Posterior vena cava (tissue), 2 donors: ENCODE measurements at regions not wholly inside any gene's neighbourhood (a gene's known extent, or its start where the extent isn't known, plus 50 kb on each side); places are given as distances from the start of the nearest gene placed in this dataset.
A peak's percentile ranks its signal among the peaks of the same experiment; 100 is the strongest.

Experiments used
- DNase-seq: peaks from one replicate; pipeline ENCODE4 v3.0.0-alpha.2; 2020; ENCODE audit warnings: low spot score
- intact Hi-C, 2 donors: fragments of 100-400 bp; cut with DNase I; formaldehyde crosslinking; loops; one replicate each; pipeline versions ENCODE4 v1.14.1 to v1.14.2; 2022 to 2023
- donor health status: DM: yes; HTN: yes; CAD: no.
- donor health status: DM: yes; HTN: yes; CAD: no.

GRCh38 chrX:99468993-99469392 lies 941.1 kb downstream of the PCDH19 start:
- intact Hi-C loops, result no loop called here
- peak; percentile 50 for DNase-seq

- DNase-seq, result no peak
- intact Hi-C loops, result no loop called here
Observed at GRCh38 chrX:99461223-99461622, 948.9 kb downstream of the PCDH19 start.

DNA sequence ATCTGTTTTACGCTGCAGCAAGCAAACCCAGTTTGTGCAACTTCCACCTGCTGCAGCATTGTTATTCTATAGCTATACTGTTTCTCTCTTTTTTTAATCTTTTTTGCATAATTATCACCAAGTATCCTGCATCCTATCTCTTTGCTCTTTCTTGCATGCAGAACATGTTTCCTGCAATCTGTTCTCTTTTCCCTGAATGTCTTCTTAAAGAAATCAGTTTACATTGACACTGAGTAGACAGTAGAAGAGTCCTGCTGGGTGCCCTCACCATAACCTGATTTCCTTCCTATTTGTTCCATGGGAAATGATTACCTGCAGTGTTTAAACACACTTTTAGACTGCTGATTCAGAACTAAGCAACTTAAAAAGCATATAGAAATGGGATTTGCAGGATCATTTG lies 964.7 kb downstream of the PCDH19 start:
- intact Hi-C loops, result no loop called here

GRCh38 chrX:99421796-99422195 lies 988.3 kb downstream of the PCDH19 start:
- intact Hi-C loops, result no loop called here
- no peak for DNase-seq

More for the DNA sequence above, 964.7 kb downstream of the PCDH19 start:
- no peak for DNase-seq

DNA sequence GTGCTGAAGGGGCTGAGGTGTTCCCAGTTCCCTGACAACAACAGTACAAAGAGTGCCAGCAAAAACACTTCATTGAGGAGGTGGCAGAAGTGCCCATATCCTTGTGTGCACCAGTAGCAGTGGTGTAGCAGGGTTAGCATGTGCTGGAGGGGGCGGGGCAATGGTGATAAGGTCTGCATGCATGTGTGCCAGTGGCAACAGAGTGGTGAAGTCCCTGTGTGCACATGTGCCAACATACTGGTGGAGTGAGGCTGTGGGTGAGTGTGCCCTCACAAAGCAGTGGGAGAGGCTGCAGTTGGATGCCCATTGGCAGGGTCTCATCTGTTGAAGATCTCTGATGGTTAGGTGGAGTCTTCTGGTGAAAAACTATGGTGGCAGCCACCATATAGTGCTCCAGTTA lies 994.6 kb downstream of the PCDH19 start:
- intact Hi-C loops, result no loop called here
- DNase-seq, result no peak

- intact Hi-C loops, result no loop called here
- DNase-seq, result no peak
Observed at GRCh38 chrX:99413317-99413716, 996.8 kb downstream of the PCDH19 start.

DNA sequence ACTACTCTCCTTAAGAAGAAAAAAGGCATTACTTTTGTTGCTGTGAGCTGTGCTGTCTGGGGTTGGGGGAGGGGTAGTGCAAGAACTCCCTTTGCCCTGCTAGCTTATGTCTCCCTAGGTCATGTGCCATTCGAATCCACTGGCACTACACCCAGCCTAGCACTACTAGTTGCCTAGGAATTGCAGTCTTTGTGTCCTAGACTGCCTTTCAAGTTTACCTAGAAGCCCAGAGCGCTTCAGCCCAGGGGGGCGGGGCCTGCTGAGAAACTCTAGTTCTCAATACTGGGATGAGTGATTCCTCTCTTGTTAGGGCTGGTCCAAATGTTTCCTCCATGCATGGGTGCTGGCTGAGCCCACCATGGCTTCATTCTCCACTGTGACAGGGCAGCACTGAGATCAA lies 1011.5 kb downstream of the PCDH19 start:
- no peak for DNase-seq
- intact Hi-C loops, result no loop called here

DNA sequence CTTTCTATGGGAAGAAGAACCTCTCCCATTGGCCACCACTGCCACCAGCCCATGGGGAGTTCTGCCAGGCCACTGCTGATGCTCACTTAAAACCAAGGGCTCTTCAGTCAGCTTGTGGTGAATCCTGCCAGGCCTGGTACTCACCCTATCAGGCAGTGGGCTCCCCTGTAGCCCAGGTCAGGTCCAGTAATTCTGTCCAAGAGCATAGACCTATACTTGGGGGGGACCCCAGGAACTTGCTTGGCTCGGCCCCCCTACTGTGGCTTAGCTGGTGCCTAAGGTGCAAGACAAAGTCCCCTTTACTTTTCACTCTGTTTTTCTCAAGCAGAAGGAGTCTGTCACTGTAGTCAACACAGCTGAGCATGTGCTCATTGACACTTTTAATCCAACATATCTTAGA lies 1012.2 kb downstream of the PCDH19 start:
- intact Hi-C loops, result no loop called here
- DNase-seq, result no peak

GRCh38 chrX:99394456-99394855 lies 1015.6 kb downstream of the PCDH19 start:
- intact Hi-C loops, result no loop called here
- DNase-seq, result no peak

- intact Hi-C loops, result no loop called here
- DNase-seq, result peak; percentile 59
Observed at GRCh38 chrX:99384594-99385374, 1025.3 kb downstream of the PCDH19 start.

DNA sequence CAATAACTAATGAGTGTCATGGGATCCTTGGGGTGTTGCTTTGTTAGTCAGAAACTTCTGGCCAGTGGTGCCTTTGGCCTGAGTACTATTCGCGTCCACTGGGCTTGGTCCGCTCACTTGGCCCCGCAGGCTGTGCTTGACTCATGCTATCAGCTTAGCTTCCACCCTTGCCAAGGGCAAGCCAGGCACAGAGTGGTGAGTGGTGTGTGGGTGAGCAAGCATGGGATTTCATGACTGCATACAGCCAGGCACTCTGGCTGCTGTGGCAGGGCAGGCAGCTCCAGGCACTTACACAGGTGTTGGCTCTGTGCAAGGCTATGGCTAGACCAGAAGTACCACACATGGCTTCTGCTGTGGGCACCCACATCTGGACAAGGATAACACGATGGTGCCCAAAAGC lies 1026.3 kb downstream of the PCDH19 start:
- peak; percentile 67 for DNase-seq
- intact Hi-C loops, result no loop called here

- DNase-seq, result no peak
- intact Hi-C loops, result no loop called here
Observed at GRCh38 chrX:99371976-99372595, 1038.0 kb downstream of the PCDH19 start.

- intact Hi-C loops, result no loop called here
- no peak for DNase-seq
Observed at GRCh38 chrX:99353412-99353811, 1056.7 kb downstream of the PCDH19 start.

DNA sequence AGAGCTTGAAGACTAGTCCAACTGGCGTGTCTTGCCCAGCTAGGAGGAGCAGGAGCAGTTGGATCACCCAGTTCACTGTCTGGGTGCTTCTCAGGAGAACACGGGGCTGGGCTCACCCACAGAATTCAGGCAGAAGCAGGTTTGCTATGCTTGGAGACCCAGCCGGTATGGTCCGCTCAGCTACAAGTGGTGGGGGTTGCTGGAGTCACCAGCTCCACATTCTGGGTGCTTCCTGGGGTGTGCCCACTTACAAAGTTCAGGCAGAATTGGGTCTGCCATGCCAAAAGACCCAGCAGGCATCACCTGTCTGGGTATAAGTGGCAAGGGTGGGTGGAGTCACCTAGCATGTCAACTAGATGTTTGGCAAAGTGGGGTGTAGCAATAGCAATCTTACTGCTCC lies 1061.8 kb downstream of the PCDH19 start:
- intact Hi-C loops, result no loop called here
- no peak for DNase-seq

GRCh38 chrX:99308302-99308701 lies 1101.8 kb downstream of the PCDH19 start:
- no peak for DNase-seq
- intact Hi-C loops, result no loop called here

- DNase-seq, result no peak
- intact Hi-C loops, result no loop called here
Observed at GRCh38 chrX:99305573-99305972, 1104.5 kb downstream of the PCDH19 start.

DNA sequence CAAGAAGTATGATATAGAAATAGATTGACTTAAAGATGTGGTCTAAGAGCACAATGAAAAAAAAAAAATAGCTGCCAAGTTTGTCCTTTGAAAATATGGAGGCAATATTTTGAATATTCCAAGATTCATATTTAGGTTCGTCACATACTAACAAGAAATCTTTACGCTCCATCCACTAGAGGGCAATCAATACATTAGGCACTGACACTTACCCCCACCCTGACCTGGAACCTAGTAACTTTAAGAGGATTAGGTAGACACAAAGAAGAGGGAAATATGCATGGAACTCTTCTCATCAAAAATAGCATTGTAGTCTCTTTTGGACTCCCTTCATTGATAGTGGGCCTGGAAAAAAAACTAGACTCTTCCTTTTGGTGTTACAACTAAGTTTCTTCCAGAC lies 1108.1 kb downstream of the PCDH19 start:
- DNase-seq, result no peak
- intact Hi-C loops, result no loop called here

- no peak for DNase-seq
- intact Hi-C loops, result no loop called here
Observed at GRCh38 chrX:99271641-99272040, 1138.4 kb downstream of the PCDH19 start.

DNA sequence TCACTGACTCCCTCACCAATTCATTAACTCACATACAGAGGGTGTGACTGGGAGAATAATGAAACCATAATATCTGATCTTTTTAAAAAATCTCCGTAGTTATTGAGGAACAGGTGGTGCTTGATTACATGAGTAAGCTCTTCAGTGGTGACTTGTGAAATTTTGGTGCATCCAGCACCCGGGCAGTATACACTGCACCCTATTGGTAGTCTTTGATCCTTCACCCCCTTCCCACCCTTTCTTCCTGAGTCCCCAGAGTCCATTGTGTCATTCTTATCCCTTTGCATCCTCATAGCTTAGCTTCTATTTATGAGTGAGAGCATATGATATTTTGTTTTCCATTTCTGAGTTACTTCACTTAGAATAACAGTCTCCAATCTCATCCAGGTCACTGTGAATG lies 1143.8 kb downstream of the PCDH19 start:
- intact Hi-C loops, result no loop called here
- no peak for DNase-seq

DNA sequence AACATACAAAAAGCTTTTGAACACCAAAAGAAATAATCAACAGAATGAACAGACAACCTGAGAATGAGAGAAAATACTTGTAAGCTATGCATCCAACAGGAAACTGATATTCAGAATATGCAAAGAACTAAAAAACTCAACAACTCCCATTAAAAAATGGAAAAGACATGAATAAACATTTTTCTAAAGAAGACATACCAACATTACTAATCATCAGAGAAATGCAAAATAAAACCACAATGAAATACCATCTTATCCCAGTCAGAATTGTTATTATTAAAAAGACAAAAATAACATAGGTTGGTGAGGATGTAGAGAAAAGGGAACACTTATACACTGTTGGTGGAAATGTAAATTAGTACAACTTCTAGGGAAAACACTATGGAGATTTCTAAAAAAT lies 1161.9 kb downstream of the PCDH19 start:
- intact Hi-C loops, result no loop called here
- no peak for DNase-seq

DNA sequence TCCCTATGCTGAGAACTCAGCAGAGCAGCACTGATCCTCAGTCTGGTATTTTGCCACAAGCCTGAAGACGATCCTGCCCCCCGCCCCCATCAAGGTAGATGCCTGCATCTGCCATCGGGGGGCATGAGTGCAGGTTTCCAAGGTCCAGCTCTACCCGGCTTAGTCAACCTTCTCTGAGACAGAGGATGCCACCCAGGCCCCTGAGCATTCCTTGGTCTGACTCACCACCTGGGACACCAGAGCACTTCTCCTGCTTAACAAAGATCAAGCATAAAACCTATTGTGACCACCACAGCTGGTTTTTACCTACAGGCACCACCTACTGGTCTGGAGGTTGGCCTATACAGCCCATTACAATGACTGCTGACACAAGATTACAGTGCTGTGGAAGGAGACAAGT lies 1168.1 kb downstream of the PCDH19 start:
- intact Hi-C loops, result no loop called here

More for the DNA sequence above, 1168.1 kb downstream of the PCDH19 start:
- no peak for DNase-seq
